OCI-LY7 (cell line): ENCODE measurements at regions not wholly inside any gene's neighbourhood (a gene's known extent, or its start where the extent isn't known, plus 50 kb on each side); places are given as distances from the start of the nearest gene placed in this dataset.

Experiments used
- EZH2phosphoT487 ChIP-seq: fragments of 200-600 bp; sonication (generic); IDR thresholded peaks from 2 replicates; pipeline ENCODE4 v1.6.1; 2018; ENCODE audit warnings: low read depth, borderline replicate concordance, mild to moderate bottlenecking, mixed run types, antibody characterized with exemption, low read length, moderate library complexity, mixed read lengths
- TF ChIP-seq, protein P1 (sequence below): fragments of 200-600 bp; sonication (generic); conservative IDR thresholded peaks from 2 replicates; pipeline ENCODE4 v1.5.1; 2014; ENCODE audit warnings: mild to moderate bottlenecking, antibody characterized with exemption, low read length, moderate library complexity, mixed read lengths

DNA sequence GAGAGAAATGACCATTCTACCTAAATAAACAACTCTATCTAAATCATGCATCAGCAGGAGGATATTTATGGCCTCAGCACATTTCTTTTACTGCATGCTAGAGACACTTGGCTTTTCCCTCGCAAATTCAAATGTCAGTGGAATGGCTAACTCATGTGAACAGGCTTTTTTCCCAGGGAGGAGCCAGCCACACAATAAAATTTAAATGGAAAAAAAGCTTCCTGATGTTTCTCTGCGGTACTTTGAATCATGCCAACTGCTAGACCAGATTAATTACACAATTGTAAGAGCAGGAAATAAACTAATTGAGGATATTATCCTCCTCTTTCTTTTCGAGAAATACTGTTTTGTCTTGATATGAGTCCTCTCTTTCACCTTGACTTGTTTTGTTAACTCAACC lies 676.3 kb downstream of the IRS1 start:
- TF ChIP-seq, protein P1, sequence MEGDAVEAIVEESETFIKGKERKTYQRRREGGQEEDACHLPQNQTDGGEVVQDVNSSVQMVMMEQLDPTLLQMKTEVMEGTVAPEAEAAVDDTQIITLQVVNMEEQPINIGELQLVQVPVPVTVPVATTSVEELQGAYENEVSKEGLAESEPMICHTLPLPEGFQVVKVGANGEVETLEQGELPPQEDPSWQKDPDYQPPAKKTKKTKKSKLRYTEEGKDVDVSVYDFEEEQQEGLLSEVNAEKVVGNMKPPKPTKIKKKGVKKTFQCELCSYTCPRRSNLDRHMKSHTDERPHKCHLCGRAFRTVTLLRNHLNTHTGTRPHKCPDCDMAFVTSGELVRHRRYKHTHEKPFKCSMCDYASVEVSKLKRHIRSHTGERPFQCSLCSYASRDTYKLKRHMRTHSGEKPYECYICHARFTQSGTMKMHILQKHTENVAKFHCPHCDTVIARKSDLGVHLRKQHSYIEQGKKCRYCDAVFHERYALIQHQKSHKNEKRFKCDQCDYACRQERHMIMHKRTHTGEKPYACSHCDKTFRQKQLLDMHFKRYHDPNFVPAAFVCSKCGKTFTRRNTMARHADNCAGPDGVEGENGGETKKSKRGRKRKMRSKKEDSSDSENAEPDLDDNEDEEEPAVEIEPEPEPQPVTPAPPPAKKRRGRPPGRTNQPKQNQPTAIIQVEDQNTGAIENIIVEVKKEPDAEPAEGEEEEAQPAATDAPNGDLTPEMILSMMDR: no peak
- TF ChIP-seq EZH2phosphoT487: no peak
